A549 (cell line): ENCODE measurements at regions not wholly inside any gene's neighbourhood (a gene's known extent, or its start where the extent isn't known, plus 50 kb on each side); places are given as distances from the start of the nearest gene placed in this dataset.

Experiments used
- ATAC-seq, 2 experiments: fragments of 200-7000 bp in 1 of 2; fragments of >200 bp in 1 of 2; cut with Nextera tagmentation in 1 of 2; cut with Tn5 transposase in 1 of 2; 3 replicates each; pipeline versions ENCODE4 v1.8.0 to v1.9.1; 2018 to 2020; ENCODE audit warnings: mild to moderate bottlenecking in 1 of 2, moderate library complexity in 1 of 2
- CTCF ChIA-PET: fragments of 300-600 bp; sonication (Branson Sonifier 250); formaldehyde crosslinking; extraction: SDS; loops from one replicate; lab custom pipeline; 2021; ENCODE audit warnings: antibody characterized with exemption, inconsistent platforms; lab: Yijun Ruan, JAX
- POLR2A ChIA-PET: fragments of 350-600 bp; formaldehyde crosslinking; extraction: SDS; loops from one replicate; lab custom pipeline; 2021; ENCODE audit warnings: antibody characterized with exemption, inconsistent platforms; lab: Yijun Ruan, JAX
- DNase-seq, 2 experiments: peaks; one replicate each; pipeline versions ENCODE4 v3.0.0 to v3.0.0-alpha.2; 2011 to 2016; ENCODE audit warnings: low read depth in 1 of 2, low spot score in 1 of 2
- FAIRE-seq: peaks from 2 replicates; lab custom pipeline; 2011; peaks lifted over from hg19 to GRCh38; lab: Jason Lieb, UNC
- H3K27ac ChIP-seq, 2 experiments: fragments of >200 bp; sonication (Bioruptor Twin); formaldehyde crosslinking; 3 replicates each; pipeline ENCODE4 v1.5.1; 2016 to 2017
- H3K4me1 ChIP-seq: fragments of >200 bp; sonication (Bioruptor Twin); formaldehyde crosslinking; 3 replicates; pipeline ENCODE4 v1.6.1; 2016
- H3K4me2 ChIP-seq: fragments of >200 bp; sonication (Bioruptor Twin); formaldehyde crosslinking; 3 replicates; pipeline ENCODE4 v1.6.1; 2016
- H3K4me3 ChIP-seq: fragments of >200 bp; sonication (Bioruptor Twin); formaldehyde crosslinking; 3 replicates; pipeline ENCODE4 v1.5.1; 2016
- H3K9me3 ChIP-seq: fragments of >200 bp; sonication (Bioruptor Twin); formaldehyde crosslinking; 3 replicates; pipeline ENCODE4 v1.6.1; 2016
- ATOH8 ChIP-seq: fragments of 250-450 bp; sonication (Bioruptor Pico); IDR thresholded peaks from 2 replicates; pipeline ENCODE4 v1.5.0; 2020; ENCODE audit warnings: low read depth, mild to moderate bottlenecking, moderate library complexity
- BHLHE40 ChIP-seq: IDR thresholded peaks from 2 replicates; pipeline ENCODE4 v1.6.1; 2012; ENCODE audit warnings: low read depth, low read length, inconsistent platforms
- CBX8 ChIP-seq: fragments of 200-600 bp; sonication (generic); IDR thresholded peaks from 2 replicates; pipeline ENCODE4 v1.6.1; 2016
- CHD4 ChIP-seq: fragments of 200-600 bp; sonication (generic); IDR thresholded peaks from 2 replicates; pipeline ENCODE4 v1.6.1; 2016; ENCODE audit warnings: antibody characterized with exemption, mild to moderate bottlenecking, borderline replicate concordance
- E2F6 ChIP-seq: IDR thresholded peaks from 2 replicates; pipeline ENCODE4 v1.6.1; 2012; ENCODE audit warnings: low read depth, borderline replicate concordance
- EHF ChIP-seq: fragments of 250-450 bp; sonication (Bioruptor Pico); IDR thresholded peaks from 2 replicates; pipeline ENCODE4 v1.5.0; 2020; ENCODE audit warnings: mild to moderate bottlenecking
- EHMT2 ChIP-seq: fragments of 200-600 bp; sonication (generic); IDR thresholded peaks from 2 replicates; pipeline ENCODE4 v1.6.1; 2016; ENCODE audit warnings: antibody characterized with exemption, low read depth, mild to moderate bottlenecking, moderate library complexity
- ELK1 ChIP-seq: fragments of 150-350 bp; IDR thresholded peaks from 2 replicates; pipeline ENCODE4 v1.6.1; 2014; ENCODE audit warnings: low read depth, mild to moderate bottlenecking, low read length
- ESRRA ChIP-seq: fragments of 150-350 bp; IDR thresholded peaks from 2 replicates; pipeline ENCODE4 v1.6.1; 2014; ENCODE audit warnings: mild to moderate bottlenecking, low read length, borderline replicate concordance
- FOSB ChIP-seq: fragments of 250-450 bp; sonication (Bioruptor Pico); IDR thresholded peaks from 2 replicates; pipeline ENCODE4 v1.5.0; 2020; ENCODE audit warnings: mild to moderate bottlenecking, moderate library complexity
- FOSL2 ChIP-seq, 2 experiments: fragments of 450-650 bp in 1 of 2; fragments of >200 bp in 1 of 2; sonication (Bioruptor Twin) in 1 of 2; formaldehyde crosslinking; IDR thresholded peaks; 2 replicates each; pipeline versions ENCODE4 v1.5.0 to v1.6.1; 2016 to 2020; ENCODE audit warnings: mild to moderate bottlenecking in 1 of 2, moderate library complexity in 1 of 2
- HEYL ChIP-seq: fragments of 250-450 bp; sonication (Bioruptor Pico); IDR thresholded peaks from 2 replicates; pipeline ENCODE4 v1.8.0; 2021; ENCODE audit warnings: mild to moderate bottlenecking, moderate library complexity
- HOXA7 ChIP-seq: fragments of 250-450 bp; sonication (Bioruptor Pico); IDR thresholded peaks from 2 replicates; pipeline ENCODE4 v1.5.0; 2020; ENCODE audit warnings: mild to moderate bottlenecking, moderate library complexity
- HOXB13 ChIP-seq: fragments of 250-450 bp; sonication (Bioruptor Pico); IDR thresholded peaks from 2 replicates; pipeline ENCODE4 v1.5.0; 2020; ENCODE audit warnings: low read depth, mild to moderate bottlenecking, moderate library complexity
- HOXB5 ChIP-seq: fragments of 250-450 bp; sonication (Bioruptor Pico); IDR thresholded peaks from 2 replicates; pipeline ENCODE4 v1.5.0; 2020; ENCODE audit warnings: mild to moderate bottlenecking, moderate library complexity
- JUN ChIP-seq, 2 experiments: fragments of >200 bp; sonication (Bioruptor Twin); formaldehyde crosslinking; IDR thresholded peaks; 2 replicates in 1 of 2; 3 replicates in 1 of 2; pipeline ENCODE4 v1.6.1; 2016 to 2017
- MAFK ChIP-seq: fragments of 450-650 bp; IDR thresholded peaks from 2 replicates; pipeline ENCODE4 v1.6.1; 2014; ENCODE audit not compliant: partially characterized antibody
- NR3C1 ChIP-seq: fragments of >200 bp; sonication (Bioruptor Twin); formaldehyde crosslinking; IDR thresholded peaks from 3 replicates; pipeline ENCODE4 v1.6.1; 2017
- POLR2A ChIP-seq: IDR thresholded peaks from 2 replicates; pipeline ENCODE4 v1.6.1; 2012; ENCODE audit warnings: mild to moderate bottlenecking, low read length
- REST ChIP-seq: fragments of 200-600 bp; sonication (generic); IDR thresholded peaks from 2 replicates; pipeline ENCODE4 v1.6.1; 2016; ENCODE audit warnings: antibody characterized with exemption, mild to moderate bottlenecking, moderate library complexity
- SREBF2 ChIP-seq: fragments of 450-650 bp; IDR thresholded peaks from 2 replicates; pipeline ENCODE4 v1.6.1; 2014; ENCODE audit warnings: mild to moderate bottlenecking, moderate library complexity
- TFCP2L1 ChIP-seq: fragments of 250-450 bp; sonication (Bioruptor Pico); IDR thresholded peaks from 2 replicates; pipeline ENCODE4 v1.5.0; 2021; ENCODE audit warnings: mild to moderate bottlenecking
- TP53 ChIP-seq: fragments of 250-450 bp; sonication (Bioruptor Pico); IDR thresholded peaks from 2 replicates; pipeline ENCODE4 v1.5.0; 2021; ENCODE audit warnings: mild to moderate bottlenecking, moderate library complexity
- WGBS: methylation state at CpG from one replicate; pipeline ENCODE4 v1.1.6; 2017; ENCODE audit errors: missing lambda C conversion rate; 5-methylcytosine and 5-hydroxymethylcytosine counted together

- 37% methylated on average over 11 of the region's 11 CpGs for WGBS
- no peak overlapping the region for H3K4me3 ChIP-seq
- H3K27ac ChIP-seq = no peak overlapping the region
- no peak for FAIRE-seq
- POLR2A ChIA-PET = no interaction called here
- no peak overlapping the region for H3K4me2 ChIP-seq
- CTCF ChIA-PET = no interaction called here
- H3K4me1 ChIP-seq = no peaks in the 10 kb centered on the region
- no peak for ATAC-seq
- H3K9me3 ChIP-seq = no peaks in the 10 kb centered on the region
- no peak for DNase-seq
- TF ChIP-seq JUN (IDR thresholded peaks at IDR 0.05) (no peak), HEYL (CRISPR knock-in tag) (no peak), SREBF2 (no peak), FOSL2 (IDR thresholded peaks at IDR 0.05) (no peak), FOSL2 (CRISPR knock-in tag; IDR thresholded peaks at IDR 0.05) (no peak), HOXB13 (CRISPR knock-in tag) (no peak), REST (no peak), TP53 (CRISPR knock-in tag) (no peak), EHF (CRISPR knock-in tag) (no peak), ELK1 (no peak), HOXA7 (CRISPR knock-in tag) (no peak), BHLHE40 (no peak), ATOH8 (CRISPR knock-in tag) (no peak)
- TF ChIP-seq, all 56 proteins: peak for 0
These were observed 2394.2 kb upstream of the AGA start for GRCh38 chr4:179836179-179837075.

GRCh38 chr4:179843370-179843769 is 2399.8 kb upstream of the TENM3 start:
- FAIRE-seq = no peak
- 33% methylated on average over 3 of the region's 3 CpGs for WGBS
- no peak for ATAC-seq
- DNase-seq = no peak
- no peak overlapping the region for H3K4me3 ChIP-seq
- TF ChIP-seq FOSL2 (IDR thresholded peaks at IDR 0.05) (no peak), FOSL2 (CRISPR knock-in tag; IDR thresholded peaks at IDR 0.05) (no peak), HOXB5 (CRISPR knock-in tag) (no peak), ESRRA (no peak), SREBF2 (no peak), HEYL (CRISPR knock-in tag) (no peak)
- ChIA-PET CTCF (no interaction called here), POLR2A (no interaction called here)
- no peak overlapping the region for H3K4me2 ChIP-seq
- no peaks in the 10 kb centered on the region for H3K4me1 ChIP-seq
- H3K27ac ChIP-seq = no peak overlapping the region
- no peaks in the 10 kb centered on the region for H3K9me3 ChIP-seq

- ATAC-seq = no peak
- no peak overlapping the region for H3K4me3 ChIP-seq
- no peak overlapping the region for H3K27ac ChIP-seq
- FAIRE-seq = no peak
- H3K4me2 ChIP-seq = no peak overlapping the region
- ChIA-PET POLR2A (no interaction called here), CTCF (no interaction called here)
- WGBS = 24% methylated on average over 3 of the region's 3 CpGs
- no peaks in the 10 kb centered on the region for H3K4me1 ChIP-seq
- DNase-seq = no peak
- no peaks in the 10 kb centered on the region for H3K9me3 ChIP-seq
- TF ChIP-seq E2F6 = no peak
- no peak for TF ChIP-seq MAFK
- TF ChIP-seq POLR2A = no peak
- TF ChIP-seq FOSB = no peak
- TF ChIP-seq NR3C1 = no peak
- no peak for TF ChIP-seq TFCP2L1
- no peak for TF ChIP-seq EHMT2
- TF ChIP-seq CHD4 = no peak
- TF ChIP-seq FOSL2 (IDR thresholded peaks at IDR 0.05) = no peak
- no peak for TF ChIP-seq FOSL2 (CRISPR knock-in tag; IDR thresholded peaks at IDR 0.05)
- no peak for TF ChIP-seq ATOH8 (CRISPR knock-in tag)
- TF ChIP-seq HOXB13 (CRISPR knock-in tag) = no peak
- TF ChIP-seq HEYL (CRISPR knock-in tag) = no peak
- TF ChIP-seq CBX8 = no peak
These were observed 2387.7 kb upstream of the TENM3 start for GRCh38 chr4:179855469-179855868.
